Neural cell (in vitro differentiated cells): ENCODE measurements at regions not wholly inside any gene's neighbourhood (a gene's known extent, or its start where the extent isn't known, plus 50 kb on each side); places are given as distances from the start of the nearest gene placed in this dataset.

Experiments used
- H2AFZ ChIP-seq: fragments of 200-600, 300-800 bp; sonication (generic), shearing (Covaris generic); 2 replicates; pipeline ENCODE4 v1.6.0; 2014; ENCODE audit warnings: low read depth, mild to moderate bottlenecking, antibody characterized with exemption, low read length, moderate library complexity
- H3F3A ChIP-seq: fragments of 200-600 bp; shearing (Covaris generic); 2 replicates; pipeline ENCODE4 v1.6.1; 2016; ENCODE audit warnings: mild to moderate bottlenecking, moderate library complexity, mixed read lengths, antibody characterized with exemption, low read length; ENCODE audit not compliant: insufficient read depth, poor library complexity, severe bottlenecking
- H3K27ac ChIP-seq: fragments of 200-600, 300-800 bp; sonication (generic), shearing (Covaris generic); 2 replicates; pipeline ENCODE4 v1.5.1; 2014; ENCODE audit warnings: mild to moderate bottlenecking, low read length, moderate library complexity
- H3K27me3 ChIP-seq: fragments of 300-800, 200-600 bp; sonication (generic), shearing (Covaris generic); 2 replicates; pipeline ENCODE4 v1.6.0; 2014; ENCODE audit warnings: mild to moderate bottlenecking, low read depth, low read length, moderate library complexity; ENCODE audit not compliant: insufficient read depth
- H3K36me3 ChIP-seq: fragments of 300-800, 200-600 bp; sonication (generic), shearing (Covaris generic); 2 replicates; pipeline ENCODE4 v1.5.1; 2014; ENCODE audit warnings: mild to moderate bottlenecking, antibody characterized with exemption, low read length, moderate library complexity; ENCODE audit not compliant: insufficient read depth
- H3K4me2 ChIP-seq: fragments of 300-800, 200-600 bp; sonication (generic), shearing (Covaris generic); 2 replicates; pipeline ENCODE4 v1.6.0; 2014; ENCODE audit warnings: mild to moderate bottlenecking, low read length
- H3K4me3 ChIP-seq: fragments of 300-800, 200-600 bp; sonication (generic), shearing (Covaris generic); 2 replicates; pipeline ENCODE4 v1.5.1; 2014; ENCODE audit warnings: mild to moderate bottlenecking, low read length, moderate library complexity
- H3K79me2 ChIP-seq: fragments of 200-600 bp; shearing (Covaris generic); replicated peaks from 2 replicates; pipeline ENCODE4 v1.6.0; 2014; ENCODE audit warnings: mild to moderate bottlenecking, low read length, moderate library complexity; ENCODE audit not compliant: insufficient read depth
- H3K9ac ChIP-seq: fragments of 300-800, 200-600 bp; sonication (generic), shearing (Covaris generic); 2 replicates; pipeline ENCODE4 v1.6.1; 2016; ENCODE audit warnings: mild to moderate bottlenecking, low read length, mixed read lengths
- H3K9me2 ChIP-seq: fragments of 200-600 bp; shearing (Covaris generic); 2 replicates; pipeline ENCODE4 v1.6.1; 2016; ENCODE audit warnings: mild to moderate bottlenecking, low read length, mixed read lengths; ENCODE audit not compliant: insufficient read depth
- H3K9me3 ChIP-seq: fragments of 200-600, 300-800 bp; sonication (generic), shearing (Covaris generic); 2 replicates; pipeline ENCODE4 v1.6.1; 2016; ENCODE audit warnings: mild to moderate bottlenecking, mixed run types, low read length, moderate library complexity, mixed read lengths
- H4K20me1 ChIP-seq: fragments of 200-600 bp; shearing (Covaris generic); 2 replicates; pipeline ENCODE4 v1.6.1; 2016; ENCODE audit warnings: mild to moderate bottlenecking, mixed run types; ENCODE audit not compliant: insufficient read depth
- CTCF ChIP-seq: fragments of 450-650 bp; IDR thresholded peaks from 2 replicates; pipeline ENCODE4 v1.5.1; 2014; ENCODE audit warnings: antibody characterized with exemption, mild to moderate bottlenecking, moderate library complexity; ENCODE audit not compliant: poor library complexity, severe bottlenecking
- EP300 ChIP-seq: fragments of 450-650 bp; conservative IDR thresholded peaks from 2 replicates; pipeline ENCODE4 v1.6.1; 2014; ENCODE audit warnings: antibody characterized with exemption, mild to moderate bottlenecking, moderate library complexity; ENCODE audit not compliant: poor library complexity, severe bottlenecking
- EZH2 ChIP-seq: fragments of 200-600, 300-800 bp; shearing (Covaris generic), sonication (generic); IDR thresholded peaks from 2 replicates; pipeline ENCODE4 v1.6.1; 2014; ENCODE audit warnings: antibody characterized with exemption, low read length, borderline replicate concordance, mild to moderate bottlenecking; ENCODE audit not compliant: insufficient read depth, poor library complexity, severe bottlenecking
- MXI1 ChIP-seq: fragments of 450-650 bp; conservative IDR thresholded peaks from 2 replicates; pipeline ENCODE4 v1.6.1; 2014; ENCODE audit warnings: antibody characterized with exemption, mild to moderate bottlenecking; ENCODE audit not compliant: poor library complexity, severe bottlenecking
- POLR2AphosphoS5 ChIP-seq: IDR thresholded peaks from 2 replicates; pipeline ENCODE4 v1.6.1; 2012
- RAD21 ChIP-seq: fragments of 450-650 bp; conservative IDR thresholded peaks from 2 replicates; pipeline ENCODE4 v1.6.1; 2014; ENCODE audit warnings: antibody characterized with exemption, mild to moderate bottlenecking, moderate library complexity
- SMC3 ChIP-seq: fragments of 450-650 bp; conservative IDR thresholded peaks from 2 replicates; pipeline ENCODE4 v1.6.1; 2014; ENCODE audit warnings: antibody characterized with exemption, mild to moderate bottlenecking, moderate library complexity; ENCODE audit not compliant: poor library complexity
- TAF1 ChIP-seq: IDR thresholded peaks from 2 replicates; pipeline ENCODE4 v1.6.1; 2012; ENCODE audit warnings: low read depth
- TF ChIP-seq, protein P1 (sequence below): IDR thresholded peaks from 2 replicates; pipeline ENCODE4 v1.6.1; 2012; ENCODE audit warnings: borderline replicate concordance

DNA sequence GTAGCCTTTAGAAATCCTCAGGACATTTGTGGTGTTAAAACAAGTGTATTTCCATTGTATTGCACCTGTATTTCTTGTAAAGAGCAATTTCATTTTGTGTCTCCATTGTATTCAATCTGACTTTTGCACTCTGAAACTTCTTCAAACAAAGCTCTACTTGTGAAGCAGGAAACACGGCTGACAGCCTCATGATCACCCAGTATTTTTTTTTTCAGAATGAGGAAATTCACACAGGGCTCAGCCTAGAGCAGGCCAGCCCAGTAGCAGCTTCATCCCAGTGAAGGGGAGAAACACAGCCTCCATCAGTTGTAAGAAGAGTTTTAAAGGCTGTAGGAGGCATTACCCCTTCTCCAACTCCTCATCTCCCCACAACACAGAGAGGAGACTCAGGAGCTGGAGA, 175.9 kb upstream of the KLHL29 start:
- no peak overlapping the region for H3K4me2 ChIP-seq
- TF ChIP-seq EZH2 = no peak
- no peak for TF ChIP-seq RAD21
- TF ChIP-seq, protein P1, sequence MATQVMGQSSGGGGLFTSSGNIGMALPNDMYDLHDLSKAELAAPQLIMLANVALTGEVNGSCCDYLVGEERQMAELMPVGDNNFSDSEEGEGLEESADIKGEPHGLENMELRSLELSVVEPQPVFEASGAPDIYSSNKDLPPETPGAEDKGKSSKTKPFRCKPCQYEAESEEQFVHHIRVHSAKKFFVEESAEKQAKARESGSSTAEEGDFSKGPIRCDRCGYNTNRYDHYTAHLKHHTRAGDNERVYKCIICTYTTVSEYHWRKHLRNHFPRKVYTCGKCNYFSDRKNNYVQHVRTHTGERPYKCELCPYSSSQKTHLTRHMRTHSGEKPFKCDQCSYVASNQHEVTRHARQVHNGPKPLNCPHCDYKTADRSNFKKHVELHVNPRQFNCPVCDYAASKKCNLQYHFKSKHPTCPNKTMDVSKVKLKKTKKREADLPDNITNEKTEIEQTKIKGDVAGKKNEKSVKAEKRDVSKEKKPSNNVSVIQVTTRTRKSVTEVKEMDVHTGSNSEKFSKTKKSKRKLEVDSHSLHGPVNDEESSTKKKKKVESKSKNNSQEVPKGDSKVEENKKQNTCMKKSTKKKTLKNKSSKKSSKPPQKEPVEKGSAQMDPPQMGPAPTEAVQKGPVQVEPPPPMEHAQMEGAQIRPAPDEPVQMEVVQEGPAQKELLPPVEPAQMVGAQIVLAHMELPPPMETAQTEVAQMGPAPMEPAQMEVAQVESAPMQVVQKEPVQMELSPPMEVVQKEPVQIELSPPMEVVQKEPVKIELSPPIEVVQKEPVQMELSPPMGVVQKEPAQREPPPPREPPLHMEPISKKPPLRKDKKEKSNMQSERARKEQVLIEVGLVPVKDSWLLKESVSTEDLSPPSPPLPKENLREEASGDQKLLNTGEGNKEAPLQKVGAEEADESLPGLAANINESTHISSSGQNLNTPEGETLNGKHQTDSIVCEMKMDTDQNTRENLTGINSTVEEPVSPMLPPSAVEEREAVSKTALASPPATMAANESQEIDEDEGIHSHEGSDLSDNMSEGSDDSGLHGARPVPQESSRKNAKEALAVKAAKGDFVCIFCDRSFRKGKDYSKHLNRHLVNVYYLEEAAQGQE = no peak
- TF ChIP-seq CTCF = no peak
- TF ChIP-seq TAF1 = no peak
- TF ChIP-seq EP300 = no peak
- no peak for TF ChIP-seq MXI1
- no peak for TF ChIP-seq POLR2AphosphoS5
- no peak for TF ChIP-seq SMC3
- no peak overlapping the region for H3K27ac ChIP-seq
- no peaks in the 10 kb centered on the region for H3F3A ChIP-seq
- no peak overlapping the region for H3K9ac ChIP-seq
- no peak overlapping the region for H3K4me3 ChIP-seq
- no peaks in the 10 kb centered on the region for H4K20me1 ChIP-seq
- no peaks in the 10 kb centered on the region for H3K27me3 ChIP-seq
- no peaks in the 10 kb centered on the region for H3K9me2 ChIP-seq
- H2AFZ ChIP-seq = no peak overlapping the region
- H3K9me3 ChIP-seq = no peaks in the 10 kb centered on the region
- no peaks in the 10 kb centered on the region for H3K79me2 ChIP-seq
- H3K36me3 ChIP-seq = no peaks in the 10 kb centered on the region

GRCh38 chr2:23211987-23212583, 172.9 kb upstream of the KLHL29 start:
- Histone ChIP-seq H3K9ac (no peak overlapping the region), H3K9me3 (no peaks in the 10 kb centered on the region), H4K20me1 (no peaks in the 10 kb centered on the region), H2AFZ (no peak overlapping the region), H3K27me3 (no peaks in the 10 kb centered on the region), H3K36me3 (no peaks in the 10 kb centered on the region), H3K9me2 (no peaks in the 10 kb centered on the region), H3F3A (no peaks in the 10 kb centered on the region), H3K27ac (no peak overlapping the region), H3K4me2 (no peak overlapping the region), H3K4me3 (no peak overlapping the region), H3K79me2 (no peaks in the 10 kb centered on the region)
- TF ChIP-seq CTCF = no peak
